GM12891 (cell line): ENCODE measurements at regions not wholly inside any gene's neighbourhood (a gene's known extent, or its start where the extent isn't known, plus 50 kb on each side); places are given as distances from the start of the nearest gene placed in this dataset.

ENCODE experiments used
- PAX5 ChIP-seq: IDR thresholded peaks from 2 replicates; pipeline ENCODE4 v1.6.1; 2011; ENCODE audit warnings: low read length, moderate library complexity, mild to moderate bottlenecking; ENCODE audit not compliant: insufficient read depth, severe bottlenecking
- POLR2A ChIP-seq: IDR thresholded peaks from 2 replicates; pipeline ENCODE4 v1.6.1; 2011; ENCODE audit warnings: low read depth, low read length, control low read depth
- POLR2AphosphoS5 ChIP-seq: IDR thresholded peaks from 2 replicates; pipeline ENCODE4 v1.6.1; 2011; ENCODE audit warnings: low read depth, low read length, control low read depth
- POU2F2 ChIP-seq: IDR thresholded peaks from 2 replicates; pipeline ENCODE4 v1.6.1; 2011; ENCODE audit warnings: low read depth, mild to moderate bottlenecking, control low read depth, low read length, moderate library complexity
- SPI1 ChIP-seq: IDR thresholded peaks from 2 replicates; pipeline ENCODE4 v1.6.1; 2011; ENCODE audit warnings: low read depth, low read length, control low read depth
- TAF1 ChIP-seq: IDR thresholded peaks from 2 replicates; pipeline ENCODE4 v1.6.1; 2011; ENCODE audit warnings: low read depth, low read length, control low read depth

- TF ChIP-seq POLR2A (no peak), POLR2AphosphoS5 (no peak), PAX5 (no peak), TAF1 (no peak), SPI1 (no peak), POU2F2 (no peak)
Observed at GRCh38 chr1:42003433-42003832, 84.7 kb upstream of the HIVEP3 start.
